IMR-90 (cell line): ENCODE measurements at regions not wholly inside any gene's neighbourhood (a gene's known extent, or its start where the extent isn't known, plus 50 kb on each side); places are given as distances from the start of the nearest gene placed in this dataset.

ENCODE experiments used
- ATAC-seq: fragments of 200-7000 bp; cut with Tn5 transposase; 2 replicates; pipeline ENCODE4 v1.9.1; 2020; ENCODE audit warnings: low read depth, mild to moderate bottlenecking, moderate library complexity
- BruUV-seq: library from RNA; stranded (reverse); fragments of 400-500 nt; replicated peaks from 2 replicates; lab custom pipeline; 2021; lab: Mats Ljungman, UMichigan
- CTCF ChIA-PET: fragments of 300-600 bp; formaldehyde crosslinking; extraction: SDS; loops from one replicate; lab custom pipeline; 2021; ENCODE audit warnings: antibody characterized with exemption; lab: Yijun Ruan, JAX
- POLR2A ChIA-PET: fragments of 300-600 bp; sonication (Branson Sonifier 250); formaldehyde crosslinking; loops from one replicate; lab custom pipeline; 2022; ENCODE audit warnings: antibody characterized with exemption; ENCODE audit not compliant: unreplicated experiment; lab: Charles Lee
- DNase-seq: peaks from one replicate; pipeline ENCODE4 v3.0.0; 2013
- H2AFZ ChIP-seq: replicated peaks from 2 replicates; pipeline ENCODE3; 2013; ENCODE audit warnings: low read length, mild to moderate bottlenecking; ENCODE audit not compliant: poor library complexity
- H2AK5ac ChIP-seq: 2 replicates; pipeline ENCODE4 v1.6.1; 2013; ENCODE audit warnings: low read depth, low read length, inconsistent platforms
- H2AK9ac ChIP-seq: replicated peaks from 2 replicates; pipeline ENCODE3; 2013; ENCODE audit warnings: mild to moderate bottlenecking, low read depth, low read length, moderate library complexity; ENCODE audit not compliant: poor library complexity
- H2BK120ac ChIP-seq: 2 replicates; pipeline ENCODE4 v1.6.1; 2013; ENCODE audit warnings: low read depth, low read length, inconsistent platforms
- H2BK15ac ChIP-seq: 3 replicates; pipeline ENCODE4 v1.6.1; 2013; ENCODE audit warnings: low read depth, low read length, inconsistent platforms
- H2BK20ac ChIP-seq: 2 replicates; pipeline ENCODE4 v1.6.1; 2013; ENCODE audit warnings: low read depth, mild to moderate bottlenecking, inconsistent platforms, low read length, moderate library complexity
- H2BK5ac ChIP-seq: 2 replicates; pipeline ENCODE4 v1.6.1; 2013; ENCODE audit warnings: mild to moderate bottlenecking, low read depth, low read length, inconsistent platforms; ENCODE audit not compliant: poor library complexity, severe bottlenecking
- H3K14ac ChIP-seq: replicated peaks from 2 replicates; pipeline ENCODE4 v1.6.1; 2013; ENCODE audit warnings: low read depth, low read length, inconsistent platforms
- H3K18ac ChIP-seq: 2 replicates; pipeline ENCODE4 v1.6.1; 2013; ENCODE audit warnings: low read depth, low read length, control low read depth
- H3K23ac ChIP-seq: 2 replicates; pipeline ENCODE4 v1.6.1; 2013; ENCODE audit warnings: low read depth, low read length, inconsistent platforms
- H3K27ac ChIP-seq: 2 replicates; pipeline ENCODE4 v1.5.1; 2013; ENCODE audit warnings: mild to moderate bottlenecking, control low read depth, low read length; ENCODE audit not compliant: insufficient read depth
- H3K27me3 ChIP-seq: 2 replicates; pipeline ENCODE4 v1.6.1; 2013; ENCODE audit warnings: low read length; ENCODE audit not compliant: control insufficient read depth, insufficient read depth
- H3K36me3 ChIP-seq: 2 replicates; pipeline ENCODE4 v1.6.1; 2013; ENCODE audit warnings: low read length, mixed read lengths; ENCODE audit not compliant: control insufficient read depth, insufficient read depth
- H3K4ac ChIP-seq: 2 replicates; pipeline ENCODE4 v1.6.1; 2013; ENCODE audit warnings: low read depth, low read length, inconsistent platforms
- H3K4me1 ChIP-seq: 2 replicates; pipeline ENCODE4 v1.6.1; 2013; ENCODE audit warnings: low read length, mixed read lengths; ENCODE audit not compliant: control insufficient read depth, insufficient read depth
- H3K4me2 ChIP-seq: 2 replicates; pipeline ENCODE4 v1.6.1; 2013; ENCODE audit warnings: low read depth, mild to moderate bottlenecking, control low read depth, low read length, moderate library complexity
- H3K4me3 ChIP-seq: 2 replicates; pipeline ENCODE4 v1.5.1; 2013; ENCODE audit warnings: low read depth, mild to moderate bottlenecking, control low read depth, low read length, moderate library complexity; ENCODE audit not compliant: insufficient read depth
- H3K56ac ChIP-seq: 2 replicates; pipeline ENCODE4 v1.6.1; 2013; ENCODE audit warnings: low read length, inconsistent platforms; ENCODE audit not compliant: insufficient read depth; ENCODE audit errors: extremely low read depth
- H3K79me1 ChIP-seq, 2 experiments: 2 replicates each; pipeline ENCODE4 v1.6.1; 2013; ENCODE audit warnings: low read length in 2 of 2, inconsistent platforms in 1 of 2, low read depth in 1 of 2
- H3K9ac ChIP-seq: 2 replicates; pipeline ENCODE4 v1.6.1; 2013; ENCODE audit warnings: low read depth, low read length, control low read depth
- H3K9me1 ChIP-seq: 2 replicates; pipeline ENCODE4 v1.6.1; 2013; ENCODE audit warnings: low read length, inconsistent platforms; ENCODE audit not compliant: insufficient read depth
- H3K9me3 ChIP-seq: 2 replicates; pipeline ENCODE4 v1.6.1; 2013; ENCODE audit warnings: low read length; ENCODE audit not compliant: control insufficient read depth, insufficient read depth
- H4K20me1 ChIP-seq: 2 replicates; pipeline ENCODE4 v1.6.1; 2013; ENCODE audit warnings: low read length, inconsistent platforms; ENCODE audit not compliant: insufficient read depth
- H4K5ac ChIP-seq: 2 replicates; pipeline ENCODE4 v1.6.1; 2013; ENCODE audit warnings: mild to moderate bottlenecking, low read depth, low read length, control low read depth
- H4K8ac ChIP-seq, 2 experiments: 2 replicates each; pipeline ENCODE4 v1.6.1; 2013; ENCODE audit warnings: low read depth in 2 of 2, low read length in 2 of 2, control low read depth in 1 of 2, inconsistent platforms in 1 of 2
- H4K91ac ChIP-seq: 2 replicates; pipeline ENCODE4 v1.6.1; 2013; ENCODE audit warnings: low read depth, low read length, inconsistent platforms; ENCODE audit not compliant: insufficient read depth
- BHLHE40 ChIP-seq: fragments of 150-350 bp; IDR thresholded peaks from 2 replicates; pipeline ENCODE4 v1.6.1; 2016; ENCODE audit warnings: mild to moderate bottlenecking, low read depth, low read length
- CEBPB ChIP-seq: IDR thresholded peaks from 2 replicates; pipeline ENCODE4 v1.6.1; 2012; ENCODE audit warnings: low read depth, low read length, improper control_type of control experiment
- CHD1 ChIP-seq: IDR thresholded peaks from 2 replicates; pipeline ENCODE4 v1.6.1; 2012; ENCODE audit warnings: low read depth, low read length, improper control_type of control experiment
- FOS ChIP-seq: fragments of 150-350 bp; IDR thresholded peaks from 2 replicates; pipeline ENCODE4 v1.6.1; 2016; ENCODE audit warnings: low read depth, low read length
- MAFK ChIP-seq: IDR thresholded peaks from 2 replicates; pipeline ENCODE4 v1.6.1; 2012; ENCODE audit warnings: low read depth, low read length, improper control_type of control experiment
- MAZ ChIP-seq: IDR thresholded peaks from 2 replicates; pipeline ENCODE4 v1.6.1; 2012; ENCODE audit warnings: low read depth, mild to moderate bottlenecking, low read length, improper control_type of control experiment, moderate library complexity, borderline replicate concordance
- MXI1 ChIP-seq: IDR thresholded peaks from 2 replicates; pipeline ENCODE4 v1.6.1; 2012; ENCODE audit warnings: low read depth, mild to moderate bottlenecking, low read length, moderate library complexity, borderline replicate concordance
- NFE2L2 ChIP-seq: fragments of 150-350 bp; IDR thresholded peaks from 2 replicates; pipeline ENCODE4 v1.6.1; 2016; ENCODE audit warnings: low read depth, mild to moderate bottlenecking, low read length
- POLR2A ChIP-seq: IDR thresholded peaks from 2 replicates; pipeline ENCODE4 v1.6.1; 2012; ENCODE audit warnings: mild to moderate bottlenecking, low read depth, low read length
- RAD21 ChIP-seq: IDR thresholded peaks from 2 replicates; pipeline ENCODE4 v1.6.1; 2012; ENCODE audit warnings: low read length, improper control_type of control experiment
- RCOR1 ChIP-seq: IDR thresholded peaks from 2 replicates; pipeline ENCODE4 v1.6.1; 2012; ENCODE audit warnings: mild to moderate bottlenecking, low read length, improper control_type of control experiment; ENCODE audit not compliant: insufficient replicate concordance
- RFX5 ChIP-seq: IDR thresholded peaks from 2 replicates; pipeline ENCODE4 v1.8.0; 2012; ENCODE audit warnings: low read depth, mild to moderate bottlenecking, low read length, moderate library complexity
- SMC3 ChIP-seq: fragments of 150-350 bp; IDR thresholded peaks from 2 replicates; pipeline ENCODE4 v1.6.1; 2016; ENCODE audit warnings: low read depth, mild to moderate bottlenecking, antibody characterized with exemption, low read length, moderate library complexity
- WGBS, 2 experiments: methylation state at CpG; one replicate each; pipeline versions ENCODE4 v1.1.5 to v1.1.7; 2013; ENCODE audit warnings: missing lambda C conversion rate in 2 of 2; ENCODE audit not compliant: insufficient read length in 1 of 2; ENCODE audit errors: extremely low coverage in 2 of 2; 5-methylcytosine and 5-hydroxymethylcytosine counted together
- dilution Hi-C: fragments of 300-500 bp; cut with HindIII; formaldehyde crosslinking; loops from one replicate; pipeline ENCODE4 v1.14.3; 2018; ENCODE audit warnings: low sequenced_read_pairs; ENCODE audit not compliant: unreplicated experiment
- in situ Hi-C: fragments of 300-500 bp; cut with MboI; formaldehyde crosslinking; loops from 3 replicates; pipeline ENCODE4 v1.14.3; 2019; ENCODE audit warnings: low sequenced_read_pairs, inconsistent platforms, mixed read lengths
- intact Hi-C: fragments of 100-400 bp; cut with micrococcal nuclease; formaldehyde crosslinking; loops from 2 replicates; pipeline ENCODE4 v1.10.0; 2022
- TF ChIP-seq, protein P1 (sequence below): fragments of 150-350 bp; IDR thresholded peaks from 2 replicates; pipeline ENCODE4 v1.6.1; 2016; ENCODE audit warnings: low read depth, mild to moderate bottlenecking, low read length, moderate library complexity, borderline replicate concordance
- TF ChIP-seq, protein P2 (sequence below): conservative IDR thresholded peaks from 2 replicates; pipeline ENCODE4 v1.5.1; 2012; ENCODE audit warnings: mild to moderate bottlenecking, low read depth, low read length, improper control_type of control experiment
- TF ChIP-seq, protein P3 (sequence below): fragments of 150-350 bp; IDR thresholded peaks from 2 replicates; pipeline ENCODE4 v1.6.1; 2017; ENCODE audit warnings: mild to moderate bottlenecking, antibody characterized with exemption, low read length, low read depth

DNA sequence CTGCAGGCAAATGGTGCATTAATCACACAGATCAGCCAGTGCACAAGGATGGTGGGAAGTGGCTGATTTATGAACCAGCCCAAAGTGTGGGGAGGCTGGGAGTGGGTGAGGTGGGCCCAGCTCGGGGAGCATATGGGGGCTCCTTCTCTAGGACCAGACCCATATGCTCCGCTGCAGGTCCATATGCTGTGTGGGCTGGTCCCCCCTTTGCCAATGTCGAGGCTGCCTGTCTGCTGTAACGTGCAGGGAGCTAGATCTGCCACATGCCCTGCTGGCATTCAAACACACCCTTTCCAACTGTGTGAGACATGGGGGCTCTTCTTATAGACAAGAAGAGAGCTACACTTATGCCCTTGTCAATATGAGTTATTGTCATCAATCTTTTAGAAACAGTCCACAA is 566.3 kb downstream of the DHX35 start:
- Histone ChIP-seq H2BK5ac (no peak overlapping the region), H3K4ac (no peak overlapping the region), H3K9ac (no peak overlapping the region), H4K91ac (no peak overlapping the region), H2AK9ac (no peak overlapping the region), H3K36me3 (no peaks in the 10 kb centered on the region), H3K23ac (no peak overlapping the region), H3K4me2 (no peak overlapping the region), H2BK20ac (no peak overlapping the region), H3K9me3 (peaks cover 6% of the 10 kb centered on the region), H3K27me3 (no peaks in the 10 kb centered on the region), H3K4me3 (no peak overlapping the region), H2AFZ (no peak overlapping the region), H2BK15ac (no peak overlapping the region), H2AK5ac (no peak overlapping the region), H3K18ac (no peak overlapping the region), H2BK120ac (no peak overlapping the region), H3K27ac (no peak overlapping the region), H4K5ac (no peak overlapping the region), H3K14ac (no peak overlapping the region), H4K8ac (no peak overlapping the region), H3K79me1 (no peaks in the 10 kb centered on the region), H4K20me1 (no peaks in the 10 kb centered on the region), H3K9me1 (no peaks in the 10 kb centered on the region), H3K56ac (no peak overlapping the region), H3K4me1 (no peaks in the 10 kb centered on the region)
- TF ChIP-seq BHLHE40: no peak
- TF ChIP-seq RCOR1: no peak
- no peak for TF ChIP-seq SMC3
- TF ChIP-seq RFX5: no peak
- TF ChIP-seq MAZ: no peak
- TF ChIP-seq, protein P1, sequence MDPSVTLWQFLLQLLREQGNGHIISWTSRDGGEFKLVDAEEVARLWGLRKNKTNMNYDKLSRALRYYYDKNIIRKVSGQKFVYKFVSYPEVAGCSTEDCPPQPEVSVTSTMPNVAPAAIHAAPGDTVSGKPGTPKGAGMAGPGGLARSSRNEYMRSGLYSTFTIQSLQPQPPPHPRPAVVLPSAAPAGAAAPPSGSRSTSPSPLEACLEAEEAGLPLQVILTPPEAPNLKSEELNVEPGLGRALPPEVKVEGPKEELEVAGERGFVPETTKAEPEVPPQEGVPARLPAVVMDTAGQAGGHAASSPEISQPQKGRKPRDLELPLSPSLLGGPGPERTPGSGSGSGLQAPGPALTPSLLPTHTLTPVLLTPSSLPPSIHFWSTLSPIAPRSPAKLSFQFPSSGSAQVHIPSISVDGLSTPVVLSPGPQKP: no peak
- TF ChIP-seq CEBPB: no peak
- TF ChIP-seq, protein P2, sequence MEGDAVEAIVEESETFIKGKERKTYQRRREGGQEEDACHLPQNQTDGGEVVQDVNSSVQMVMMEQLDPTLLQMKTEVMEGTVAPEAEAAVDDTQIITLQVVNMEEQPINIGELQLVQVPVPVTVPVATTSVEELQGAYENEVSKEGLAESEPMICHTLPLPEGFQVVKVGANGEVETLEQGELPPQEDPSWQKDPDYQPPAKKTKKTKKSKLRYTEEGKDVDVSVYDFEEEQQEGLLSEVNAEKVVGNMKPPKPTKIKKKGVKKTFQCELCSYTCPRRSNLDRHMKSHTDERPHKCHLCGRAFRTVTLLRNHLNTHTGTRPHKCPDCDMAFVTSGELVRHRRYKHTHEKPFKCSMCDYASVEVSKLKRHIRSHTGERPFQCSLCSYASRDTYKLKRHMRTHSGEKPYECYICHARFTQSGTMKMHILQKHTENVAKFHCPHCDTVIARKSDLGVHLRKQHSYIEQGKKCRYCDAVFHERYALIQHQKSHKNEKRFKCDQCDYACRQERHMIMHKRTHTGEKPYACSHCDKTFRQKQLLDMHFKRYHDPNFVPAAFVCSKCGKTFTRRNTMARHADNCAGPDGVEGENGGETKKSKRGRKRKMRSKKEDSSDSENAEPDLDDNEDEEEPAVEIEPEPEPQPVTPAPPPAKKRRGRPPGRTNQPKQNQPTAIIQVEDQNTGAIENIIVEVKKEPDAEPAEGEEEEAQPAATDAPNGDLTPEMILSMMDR: no peak
- TF ChIP-seq MXI1: no peak
- TF ChIP-seq, protein P3, sequence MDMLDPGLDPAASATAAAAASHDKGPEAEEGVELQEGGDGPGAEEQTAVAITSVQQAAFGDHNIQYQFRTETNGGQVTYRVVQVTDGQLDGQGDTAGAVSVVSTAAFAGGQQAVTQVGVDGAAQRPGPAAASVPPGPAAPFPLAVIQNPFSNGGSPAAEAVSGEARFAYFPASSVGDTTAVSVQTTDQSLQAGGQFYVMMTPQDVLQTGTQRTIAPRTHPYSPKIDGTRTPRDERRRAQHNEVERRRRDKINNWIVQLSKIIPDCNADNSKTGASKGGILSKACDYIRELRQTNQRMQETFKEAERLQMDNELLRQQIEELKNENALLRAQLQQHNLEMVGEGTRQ: no peak
- no peak for TF ChIP-seq FOS
- no peak for TF ChIP-seq POLR2A
- no peak for TF ChIP-seq MAFK
- no peak for TF ChIP-seq CHD1
- TF ChIP-seq RAD21: no peak
- TF ChIP-seq NFE2L2: no peak
- ChIA-PET POLR2A (no interaction called here), CTCF (no interaction called here)
- no CpG with 5 or more reads among the region's 4 CpGs for WGBS, 2 experiments
- no TSS peak for BruUV-seq
- ATAC-seq: no peak
- dilution Hi-C loops (no loop called here), intact Hi-C loops (no loop called here), in situ Hi-C loops (no loop called here)
- no peak for DNase-seq
